A673 (cell line): ENCODE measurements at regions not wholly inside any gene's neighbourhood (a gene's known extent, or its start where the extent isn't known, plus 50 kb on each side); places are given as distances from the start of the nearest gene placed in this dataset.

Source experiments
- CTCF ChIP-seq: fragments of 300-800, 200-600 bp; sonication (generic); conservative IDR thresholded peaks from 2 replicates; pipeline ENCODE4 v1.5.1; 2017; ENCODE audit warnings: low read depth, mild to moderate bottlenecking, antibody characterized with exemption, low read length, moderate library complexity, mixed read lengths
- EZH2 ChIP-seq: fragments of 200-600 bp; sonication (generic); IDR thresholded peaks from 2 replicates; pipeline ENCODE4 v1.6.1; 2017; ENCODE audit warnings: borderline replicate concordance, low read depth, mild to moderate bottlenecking, mixed read lengths, antibody characterized with exemption, low read length; ENCODE audit not compliant: poor library complexity, severe bottlenecking

DNA sequence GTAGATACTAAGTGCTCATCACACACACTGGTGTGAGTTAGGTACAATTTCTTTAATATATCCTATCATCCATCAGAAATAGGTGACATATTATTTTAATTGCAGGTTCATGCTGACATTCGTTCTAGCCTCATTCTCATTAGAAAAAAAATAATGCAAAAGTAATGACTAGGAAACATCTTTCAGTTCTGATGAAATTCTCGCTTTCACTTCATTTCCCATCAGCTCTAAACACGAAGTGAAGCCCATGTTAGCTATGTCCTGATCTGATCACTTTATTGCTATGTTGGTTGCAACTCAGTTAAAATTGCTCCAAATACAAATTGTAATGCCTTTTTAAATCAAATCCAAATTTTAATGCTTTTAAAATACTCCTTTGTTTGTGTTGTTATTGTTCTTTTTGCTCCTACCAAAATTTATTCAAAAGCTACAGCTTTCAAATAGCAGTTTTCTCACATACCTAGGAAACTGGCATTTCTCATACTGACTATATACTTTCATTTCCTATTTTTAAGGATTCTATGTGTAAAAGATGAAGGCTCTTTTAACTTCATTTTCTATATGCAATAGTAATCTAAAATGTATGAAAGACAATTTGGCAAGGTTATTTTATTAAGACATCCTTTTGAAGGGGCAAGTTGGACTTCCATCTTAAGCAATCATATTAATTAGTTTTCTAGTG lies 1237.8 kb upstream of the ACO1 start:
- TF ChIP-seq CTCF (no peak), EZH2 (no peak)
